ENCODE measurements at regions not wholly inside any gene's neighbourhood (a gene's known extent, or its start where the extent isn't known, plus 50 kb on each side); places are given as distances from the start of the nearest gene placed in this dataset.
"Not testable (repeated sequence)": the region's sequence is repeated elsewhere in the genome, so short reads cannot be mapped to it uniquely, and the experiment has no call there.

- no peak for DNase-seq (ENCODE audit: low read depth in 2 of 2)
- no peak overlapping the region for H3K4me3 ChIP-seq (replicated peaks in 1 of 2; ENCODE audit: low read depth in 2 of 2, low read length in 2 of 2)
- TF ChIP-seq, protein P1, sequence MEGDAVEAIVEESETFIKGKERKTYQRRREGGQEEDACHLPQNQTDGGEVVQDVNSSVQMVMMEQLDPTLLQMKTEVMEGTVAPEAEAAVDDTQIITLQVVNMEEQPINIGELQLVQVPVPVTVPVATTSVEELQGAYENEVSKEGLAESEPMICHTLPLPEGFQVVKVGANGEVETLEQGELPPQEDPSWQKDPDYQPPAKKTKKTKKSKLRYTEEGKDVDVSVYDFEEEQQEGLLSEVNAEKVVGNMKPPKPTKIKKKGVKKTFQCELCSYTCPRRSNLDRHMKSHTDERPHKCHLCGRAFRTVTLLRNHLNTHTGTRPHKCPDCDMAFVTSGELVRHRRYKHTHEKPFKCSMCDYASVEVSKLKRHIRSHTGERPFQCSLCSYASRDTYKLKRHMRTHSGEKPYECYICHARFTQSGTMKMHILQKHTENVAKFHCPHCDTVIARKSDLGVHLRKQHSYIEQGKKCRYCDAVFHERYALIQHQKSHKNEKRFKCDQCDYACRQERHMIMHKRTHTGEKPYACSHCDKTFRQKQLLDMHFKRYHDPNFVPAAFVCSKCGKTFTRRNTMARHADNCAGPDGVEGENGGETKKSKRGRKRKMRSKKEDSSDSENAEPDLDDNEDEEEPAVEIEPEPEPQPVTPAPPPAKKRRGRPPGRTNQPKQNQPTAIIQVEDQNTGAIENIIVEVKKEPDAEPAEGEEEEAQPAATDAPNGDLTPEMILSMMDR (IDR thresholded peaks at IDR 0.05; ENCODE audit: low read depth, low read length): no peak
These were observed 378.6 kb upstream of the AMELY start for GRCh38 chrY:7289889-7290833.

- H3K4me3 ChIP-seq (replicated peaks in 1 of 2; ENCODE audit: low read depth in 2 of 2, low read length in 2 of 2): no peak overlapping the region
- TF ChIP-seq, protein P1 (IDR thresholded peaks at IDR 0.05; ENCODE audit: low read depth, low read length): no peak
- DNase-seq (ENCODE audit: low read depth in 2 of 2): peak in 1 of 2 donors; percentile 83
These were observed 377.1 kb upstream of the AMELY start for GRCh38 chrY:7288611-7289010.

- DNase-seq (ENCODE audit: low read depth in 2 of 2); H3K4me3 ChIP-seq (replicated peaks in 1 of 2; ENCODE audit: low read depth in 2 of 2, low read length in 2 of 2): not testable (repeated sequence)
These were observed 376.4 kb upstream of the AMELY start for GRCh38 chrY:7287963-7288362.

DNA sequence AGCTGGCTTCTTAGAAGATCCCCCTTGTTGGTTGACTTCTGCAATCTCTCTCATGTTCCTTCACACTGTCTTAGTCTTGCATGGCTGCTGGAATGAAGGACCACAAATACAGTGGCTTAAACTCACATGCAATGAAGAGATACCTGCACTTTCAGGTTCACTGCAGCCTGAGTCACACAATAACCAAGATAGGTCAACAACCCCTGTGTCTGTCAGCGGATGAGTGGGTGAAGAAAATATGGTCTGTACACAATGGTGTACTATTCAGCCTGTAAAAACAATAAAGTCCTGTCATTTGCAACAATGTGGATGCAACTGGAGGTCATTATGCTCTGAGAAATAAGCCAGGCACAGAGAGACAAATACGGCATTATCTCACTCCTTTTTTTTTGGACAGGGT, 373.8 kb upstream of the AMELY start:
- no peak for DNase-seq (ENCODE audit: low read depth in 2 of 2)
- TF ChIP-seq, protein P1 (IDR thresholded peaks at IDR 0.05; ENCODE audit: low read depth, low read length): no peak
- no peak overlapping the region for H3K4me3 ChIP-seq (replicated peaks in 1 of 2; ENCODE audit: low read depth in 2 of 2, low read length in 2 of 2)

DNA sequence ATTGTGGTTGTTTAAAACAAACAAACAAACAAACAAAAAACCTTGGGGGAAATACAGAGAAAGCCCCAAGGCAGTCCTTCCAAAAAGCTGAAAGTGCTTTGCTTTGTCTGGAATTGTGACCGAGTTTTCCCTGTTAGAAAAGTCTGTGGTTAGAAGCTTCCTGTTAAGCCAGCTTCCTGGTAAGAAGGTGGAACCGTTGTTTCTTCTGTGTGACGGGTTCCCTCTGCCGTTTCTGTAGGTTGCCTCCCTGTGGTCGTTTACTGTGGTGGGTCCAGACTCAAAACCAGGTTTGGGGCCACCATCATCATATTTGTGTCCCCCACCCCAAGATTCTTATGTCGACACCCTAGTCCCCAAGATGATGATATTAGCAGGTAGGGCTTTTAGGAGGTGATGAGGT, 371.4 kb upstream of the AMELY start:
- no peak overlapping the region for H3K4me3 ChIP-seq (replicated peaks in 1 of 2; ENCODE audit: low read depth in 2 of 2, low read length in 2 of 2)
- peak in 1 of 2 donors; percentile 12 for DNase-seq (ENCODE audit: low read depth in 2 of 2)
- TF ChIP-seq, protein P1 (IDR thresholded peaks at IDR 0.05; ENCODE audit: low read depth, low read length): no peak

GRCh38 chrY:7280151-7280740, 368.7 kb upstream of the AMELY start:
- not testable (repeated sequence) for DNase-seq (ENCODE audit: low read depth in 2 of 2)

DNA sequence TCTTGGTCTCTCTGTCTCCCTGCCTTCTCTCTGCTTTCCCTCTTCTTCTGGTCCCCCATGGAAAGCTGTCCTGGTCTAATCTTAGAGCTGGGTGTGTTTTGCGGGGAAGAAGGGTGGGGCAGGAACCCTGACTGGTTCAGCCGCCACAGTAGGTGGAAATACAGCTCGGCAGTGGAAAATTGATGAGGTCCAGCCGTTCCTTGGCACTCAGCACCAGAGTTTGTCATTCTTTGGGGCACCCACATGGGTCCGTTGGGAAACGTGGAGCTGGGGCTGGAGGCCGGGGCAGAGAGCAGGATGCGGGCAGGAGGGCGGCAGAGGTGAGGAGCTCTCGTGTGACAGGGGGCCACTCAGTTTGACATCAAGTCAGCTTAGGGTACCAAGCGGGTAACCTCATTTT, 364.2 kb upstream of the AMELY start:
- DNase-seq (ENCODE audit: low read depth in 2 of 2): peak; percentile 27 to 46
- H3K4me3 ChIP-seq (replicated peaks in 1 of 2; ENCODE audit: low read depth in 2 of 2, low read length in 2 of 2): peak overlapping the region; percentile 64 to 65
- TF ChIP-seq, protein P1 (IDR thresholded peaks at IDR 0.05; ENCODE audit: low read depth, low read length): no peak

More at GRCh38 chrY:7280151-7280740, 368.7 kb upstream of the AMELY start:
- H3K4me3 ChIP-seq (replicated peaks in 1 of 2; ENCODE audit: low read depth in 2 of 2, low read length in 2 of 2): not testable (repeated sequence)
